RWPE2 (cell line): ENCODE measurements at regions not wholly inside any gene's neighbourhood (a gene's known extent, or its start where the extent isn't known, plus 50 kb on each side); places are given as distances from the start of the nearest gene placed in this dataset.
A peak's percentile ranks its signal among the peaks of the same experiment; 100 is the strongest.

Source experiments
- ATAC-seq: fragments of 200-7000 bp; cut with Tn5 transposase; 3 replicates; pipeline ENCODE4 v1.9.1; 2021; ENCODE audit warnings: low read depth
- DNase-seq: peaks from one replicate; pipeline ENCODE4 v3.0.0-alpha.2; 2020; ENCODE audit warnings: low spot score
- H3K27ac ChIP-seq: fragments of 450-650 bp; 2 replicates; pipeline ENCODE4 v1.5.1; 2017; ENCODE audit warnings: mild to moderate bottlenecking; ENCODE audit not compliant: poor library complexity, severe bottlenecking
- H3K27me3 ChIP-seq: fragments of 250-450 bp; sonication (Bioruptor Pico); 2 replicates; pipeline ENCODE4 v1.5.1; 2021; ENCODE audit warnings: mild to moderate bottlenecking, moderate library complexity; ENCODE audit not compliant: insufficient read depth, poor library complexity, severe bottlenecking
- H3K36me3 ChIP-seq: fragments of 250-450 bp; sonication (Bioruptor Pico); 2 replicates; pipeline ENCODE4 v1.5.1; 2020; ENCODE audit warnings: low read depth, mild to moderate bottlenecking, moderate library complexity
- H3K4me1 ChIP-seq: fragments of 250-450 bp; sonication (Bioruptor Pico); 2 replicates; pipeline ENCODE4 v1.5.1; 2021; ENCODE audit warnings: mild to moderate bottlenecking, moderate library complexity; ENCODE audit not compliant: insufficient read depth, poor library complexity, severe bottlenecking
- H3K4me3 ChIP-seq: fragments of 250-450 bp; sonication (Bioruptor Pico); 2 replicates; pipeline ENCODE4 v1.5.1; 2021; ENCODE audit warnings: mild to moderate bottlenecking, moderate library complexity; ENCODE audit not compliant: severe bottlenecking
- H3K9me3 ChIP-seq: fragments of 250-450 bp; sonication (Bioruptor Pico); 2 replicates; pipeline ENCODE4 v1.5.1; 2021; ENCODE audit warnings: mild to moderate bottlenecking, moderate library complexity; ENCODE audit not compliant: severe bottlenecking
- TF ChIP-seq, protein P1 (sequence below): fragments of 450-650 bp; IDR thresholded peaks from one replicate; pipeline ENCODE4 v1.5.1; 2017; ENCODE audit warnings: mild to moderate bottlenecking, moderate library complexity; ENCODE audit not compliant: poor library complexity, severe bottlenecking

DNA sequence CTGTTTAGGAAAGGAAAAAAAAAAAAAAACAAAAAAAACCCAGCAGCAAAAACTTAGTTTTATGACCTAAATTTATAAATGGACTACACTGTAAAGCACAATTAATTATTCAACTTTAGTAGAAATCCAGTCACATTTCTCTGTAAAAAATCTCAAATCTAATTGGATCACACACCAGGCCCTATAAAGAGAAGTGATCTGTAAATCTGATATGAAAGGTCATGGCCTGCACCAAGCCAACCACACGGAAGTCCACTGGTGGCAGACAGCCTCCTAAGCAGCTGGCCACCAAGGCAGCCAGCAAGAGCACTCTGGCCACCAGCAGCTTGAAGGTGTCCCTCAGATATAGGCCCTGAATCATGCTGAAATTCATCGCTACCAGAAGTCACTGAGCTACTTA is 131.6 kb downstream of the HFE start:
- no peaks in the 10 kb centered on the region for H3K9me3 ChIP-seq
- DNase-seq, result no peak
- no peak for ATAC-seq
- no peak overlapping the region for H3K4me3 ChIP-seq
- no peaks in the 10 kb centered on the region for H3K36me3 ChIP-seq
- TF ChIP-seq, protein P1, sequence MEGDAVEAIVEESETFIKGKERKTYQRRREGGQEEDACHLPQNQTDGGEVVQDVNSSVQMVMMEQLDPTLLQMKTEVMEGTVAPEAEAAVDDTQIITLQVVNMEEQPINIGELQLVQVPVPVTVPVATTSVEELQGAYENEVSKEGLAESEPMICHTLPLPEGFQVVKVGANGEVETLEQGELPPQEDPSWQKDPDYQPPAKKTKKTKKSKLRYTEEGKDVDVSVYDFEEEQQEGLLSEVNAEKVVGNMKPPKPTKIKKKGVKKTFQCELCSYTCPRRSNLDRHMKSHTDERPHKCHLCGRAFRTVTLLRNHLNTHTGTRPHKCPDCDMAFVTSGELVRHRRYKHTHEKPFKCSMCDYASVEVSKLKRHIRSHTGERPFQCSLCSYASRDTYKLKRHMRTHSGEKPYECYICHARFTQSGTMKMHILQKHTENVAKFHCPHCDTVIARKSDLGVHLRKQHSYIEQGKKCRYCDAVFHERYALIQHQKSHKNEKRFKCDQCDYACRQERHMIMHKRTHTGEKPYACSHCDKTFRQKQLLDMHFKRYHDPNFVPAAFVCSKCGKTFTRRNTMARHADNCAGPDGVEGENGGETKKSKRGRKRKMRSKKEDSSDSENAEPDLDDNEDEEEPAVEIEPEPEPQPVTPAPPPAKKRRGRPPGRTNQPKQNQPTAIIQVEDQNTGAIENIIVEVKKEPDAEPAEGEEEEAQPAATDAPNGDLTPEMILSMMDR, result no peak
- H3K4me1 ChIP-seq, result peaks cover 10% of the 10 kb centered on the region
- H3K27ac ChIP-seq, result peak overlapping the region; percentile 80
- no peaks in the 10 kb centered on the region for H3K27me3 ChIP-seq

- H3K4me3 ChIP-seq, result no peak overlapping the region
- H3K36me3 ChIP-seq, result peaks cover 11% of the 10 kb centered on the region
- H3K4me1 ChIP-seq, result peaks cover 15% of the 10 kb centered on the region
- no peaks in the 10 kb centered on the region for H3K27me3 ChIP-seq
- DNase-seq, result no peak
- H3K9me3 ChIP-seq, result no peaks in the 10 kb centered on the region
- ATAC-seq, result no peak
- H3K27ac ChIP-seq, result peak overlapping the region; percentile 80
- TF ChIP-seq, protein P1, result no peak
Observed at GRCh38 chr6:26220145-26220970, 133.1 kb downstream of the HFE start.

GRCh38 chr6:26221186-26221585 is 134.0 kb downstream of the HFE start:
- H3K27me3 ChIP-seq, result no peaks in the 10 kb centered on the region
- TF ChIP-seq, protein P1, result no peak
- no peaks in the 10 kb centered on the region for H3K9me3 ChIP-seq
- peaks cover 15% of the 10 kb centered on the region for H3K4me1 ChIP-seq
- no peak overlapping the region for H3K4me3 ChIP-seq
- ATAC-seq (no peak), DNase-seq (no peak)
- H3K27ac ChIP-seq, result no peak overlapping the region
- peaks cover 17% of the 10 kb centered on the region for H3K36me3 ChIP-seq

DNA sequence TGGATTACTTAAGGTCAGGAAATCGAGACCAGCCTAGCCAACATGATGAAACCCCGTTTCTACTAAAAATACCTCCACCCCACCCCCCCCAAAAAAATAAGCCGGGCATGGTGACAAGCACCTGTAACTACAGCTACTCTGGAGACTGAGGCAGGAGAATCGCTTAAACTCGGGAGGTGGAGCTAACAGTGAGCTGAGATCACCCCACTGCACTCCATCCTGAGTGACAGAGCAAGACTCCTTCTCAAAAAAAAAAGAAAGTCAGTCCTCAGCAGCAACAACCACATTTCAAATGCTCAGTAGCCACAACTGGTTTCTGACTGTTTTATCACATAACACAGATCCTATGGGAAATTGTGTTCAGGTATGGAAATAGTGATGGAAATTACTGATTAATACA is 135.3 kb downstream of the HFE start:
- no peak for ATAC-seq
- Histone ChIP-seq H3K4me3 (no peak overlapping the region), H3K36me3 (peaks cover 17% of the 10 kb centered on the region), H3K9me3 (no peaks in the 10 kb centered on the region), H3K4me1 (peaks cover 28% of the 10 kb centered on the region), H3K27me3 (no peaks in the 10 kb centered on the region), H3K27ac (peak overlapping the region; percentile 92)
- DNase-seq, result no peak
- TF ChIP-seq, protein P1, result no peak

GRCh38 chr6:26223228-26223627 is 136.0 kb downstream of the HFE start:
- H3K36me3 ChIP-seq, result peaks cover 17% of the 10 kb centered on the region
- H3K9me3 ChIP-seq, result no peaks in the 10 kb centered on the region
- peak overlapping the region; percentile 92 for H3K27ac ChIP-seq
- DNase-seq (no peak), ATAC-seq (peak; percentile 41; the same call in 1 of the 3 replicates)
- peak overlapping the region; percentile 45 for H3K4me3 ChIP-seq
- TF ChIP-seq, protein P1, result no peak
- no peaks in the 10 kb centered on the region for H3K27me3 ChIP-seq
- peaks cover 28% of the 10 kb centered on the region for H3K4me1 ChIP-seq
